ENCODE measurements at regions not wholly inside any gene's neighbourhood (a gene's known extent, or its start where the extent isn't known, plus 50 kb on each side); places are given as distances from the start of the nearest gene placed in this dataset.

GRCh38 chr1:208595236-208595635 is 351.1 kb upstream of the PLXNA2 start:
- no peaks in the 10 kb centered on the region for H3K36me3 ChIP-seq (ENCODE audit: control insufficient read depth, insufficient read depth, low read length)
- in situ Hi-C loops (cut with HindIII; ENCODE audit: low pct_unique_long_range_greater_than_20kb, low sequenced_read_pairs) = no loop called here

GRCh38 chr1:208595745-208596144 is 351.6 kb upstream of the PLXNA2 start:
- H3K4me1 ChIP-seq (ENCODE audit: control insufficient read depth, insufficient read depth, low read length) = no peaks in the 10 kb centered on the region
- POLR2A ChIA-PET = no interaction called here
- intact Hi-C loops (cut with micrococcal nuclease; ENCODE audit: unreplicated experiment) = no loop called here

More at GRCh38 chr1:208595236-208595635, 351.1 kb upstream of the PLXNA2 start:
- Histone ChIP-seq H3K27me3 (ENCODE audit: control insufficient read depth, insufficient read depth, low read length) (no peaks in the 10 kb centered on the region), H3K9me3 (ENCODE audit: control insufficient read depth, insufficient read depth, low read depth, low read length) (no peaks in the 10 kb centered on the region), H3K4me1 (ENCODE audit: control insufficient read depth, insufficient read depth, low read length) (no peaks in the 10 kb centered on the region), H3K27ac (ENCODE audit: low read length) (no peak overlapping the region), H3K4me3 (ENCODE audit: low read depth in 2 of 2, low read length in 2 of 2) (no peak overlapping the region)
- intact Hi-C loops (cut with micrococcal nuclease; ENCODE audit: unreplicated experiment) = no loop called here
- CTCF ChIA-PET = no interaction called here
- ATAC-seq = no peak
- BruUV-seq (replicated peaks) = no TSS peak
- POLR2A ChIA-PET = no interaction called here
- no peak for TF ChIP-seq TCF7L2 (IDR thresholded peaks at IDR 0.05; ENCODE audit: low read depth, low read length)
- no peak for TF ChIP-seq SIN3A (IDR thresholded peaks at IDR 0.05; ENCODE audit: borderline replicate concordance, insufficient read depth, low read depth, low read length)
- no peak for TF ChIP-seq CTCF (IDR thresholded peaks at IDR 0.05)
- TF ChIP-seq POLR2AphosphoS5 (IDR thresholded peaks at IDR 0.05; ENCODE audit: low read depth, low read length) = no peak
- TF ChIP-seq REST (IDR thresholded peaks at IDR 0.05; ENCODE audit: insufficient read depth in 1 of 2, low read depth in 2 of 2, low read length in 1 of 2) = no peak
- no peak for DNase-seq (ENCODE audit: low read depth, low spot score)

More at GRCh38 chr1:208595745-208596144, 351.6 kb upstream of the PLXNA2 start:
- no peaks in the 10 kb centered on the region for H3K27me3 ChIP-seq (ENCODE audit: control insufficient read depth, insufficient read depth, low read length)
- BruUV-seq (replicated peaks) = no TSS peak
- CTCF ChIA-PET = no interaction called here
- H3K36me3 ChIP-seq (ENCODE audit: control insufficient read depth, insufficient read depth, low read length) = no peaks in the 10 kb centered on the region
- TF ChIP-seq POLR2AphosphoS5 (IDR thresholded peaks at IDR 0.05; ENCODE audit: low read depth, low read length) = no peak
- TF ChIP-seq REST (IDR thresholded peaks at IDR 0.05; ENCODE audit: insufficient read depth in 1 of 2, low read depth in 2 of 2, low read length in 1 of 2) = no peak
- TF ChIP-seq CTCF (IDR thresholded peaks at IDR 0.05) = no peak
- no peak for TF ChIP-seq TCF7L2 (IDR thresholded peaks at IDR 0.05; ENCODE audit: low read depth, low read length)
- no peak for TF ChIP-seq SIN3A (IDR thresholded peaks at IDR 0.05; ENCODE audit: borderline replicate concordance, insufficient read depth, low read depth, low read length)
- ATAC-seq (no peak), DNase-seq (ENCODE audit: low read depth, low spot score) (no peak)
- in situ Hi-C loops (cut with HindIII; ENCODE audit: low pct_unique_long_range_greater_than_20kb, low sequenced_read_pairs) = no loop called here
- no peak overlapping the region for H3K4me3 ChIP-seq (ENCODE audit: low read depth in 2 of 2, low read length in 2 of 2)
- H3K9me3 ChIP-seq (ENCODE audit: control insufficient read depth, insufficient read depth, low read depth, low read length) = no peaks in the 10 kb centered on the region
- H3K27ac ChIP-seq (ENCODE audit: low read length) = no peak overlapping the region
